BLaER1 treated with 17β-estradiol and CSF1 and Interleukin-3, amounts not matched to agents 10 nM and 100 nM (cell line): ENCODE measurements at regions not wholly inside any gene's neighbourhood (a gene's known extent, or its start where the extent isn't known, plus 50 kb on each side); places are given as distances from the start of the nearest gene placed in this dataset.

ENCODE experiments used
- H3K27ac ChIP-seq, 11 experiments: shearing (Covaris generic); formaldehyde crosslinking; 2 replicates each; pipeline ENCODE4 v1.8.1; 2022
- H3K27me3 ChIP-seq, 11 experiments: shearing (Covaris generic); formaldehyde crosslinking; 2 replicates each; pipeline ENCODE4 v1.8.1; 2022
- H3K36me3 ChIP-seq, 11 experiments: shearing (Covaris generic); formaldehyde crosslinking; 2 replicates each; pipeline ENCODE4 v1.8.1; 2022
- H3K4me1 ChIP-seq, 10 experiments: shearing (Covaris generic); formaldehyde crosslinking; 2 replicates each; pipeline ENCODE4 v1.8.1; 2022
- H3K4me2 ChIP-seq, 11 experiments: shearing (Covaris generic); formaldehyde crosslinking; 2 replicates each; pipeline ENCODE4 v1.8.1; 2022
- H3K4me3 ChIP-seq, 10 experiments: shearing (Covaris generic); formaldehyde crosslinking; 2 replicates each; pipeline ENCODE4 v1.8.1; 2022
- H3K9ac ChIP-seq, 11 experiments: shearing (Covaris generic); formaldehyde crosslinking; 2 replicates each; pipeline ENCODE4 v1.8.1; 2022
- H3K9me3 ChIP-seq, 11 experiments: shearing (Covaris generic); formaldehyde crosslinking; replicated peaks in 1 of 11; 2 replicates each; pipeline ENCODE4 v1.8.1; 2022
- H4K20me1 ChIP-seq, 11 experiments: shearing (Covaris generic); formaldehyde crosslinking; 2 replicates each; pipeline ENCODE4 v1.8.1; 2022
- Cebpa-rat ChIP-seq, 11 experiments: shearing (Covaris generic); IDR thresholded peaks; 2 replicates each; pipeline ENCODE4 v1.8.1; 2022

DNA sequence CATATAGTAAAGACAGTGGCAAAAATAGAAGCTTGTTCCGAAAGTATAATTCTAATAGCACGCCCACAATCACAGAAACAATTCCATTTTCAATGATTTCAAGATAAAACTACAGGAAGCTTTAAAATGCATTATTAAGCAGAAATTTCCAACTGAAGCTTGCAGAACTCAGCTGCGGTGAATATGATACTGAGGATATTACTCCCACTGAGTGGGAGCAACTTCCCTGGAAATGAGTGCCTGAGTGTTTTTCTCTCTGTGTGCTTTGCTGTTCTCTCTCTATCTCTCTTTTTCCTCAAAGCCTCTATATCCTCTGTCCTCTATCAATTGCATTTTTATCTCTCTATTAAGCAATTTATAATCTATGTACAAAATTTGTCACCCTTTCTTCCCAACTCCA, 187.5 kb upstream of the PRDM9 start:
- Histone ChIP-seq H3K4me2 (no peak overlapping the region), H3K9ac (no peak overlapping the region), H3K36me3 (no peaks in the 10 kb centered on the region), H3K27me3 (no peaks in the 10 kb centered on the region), H4K20me1 (no peaks in the 10 kb centered on the region), H3K4me1 (peaks cover 0 to 3% (median 0%) of the 10 kb centered on the region in 10 experiments; a peak in 1 of 20 replicates), H3K4me3 (no peak overlapping the region), H3K9me3 (no peaks in the 10 kb centered on the region), H3K27ac (no peak overlapping the region)
- no peak for TF ChIP-seq Cebpa-rat (IDR thresholded peaks at IDR 0.05)

DNA sequence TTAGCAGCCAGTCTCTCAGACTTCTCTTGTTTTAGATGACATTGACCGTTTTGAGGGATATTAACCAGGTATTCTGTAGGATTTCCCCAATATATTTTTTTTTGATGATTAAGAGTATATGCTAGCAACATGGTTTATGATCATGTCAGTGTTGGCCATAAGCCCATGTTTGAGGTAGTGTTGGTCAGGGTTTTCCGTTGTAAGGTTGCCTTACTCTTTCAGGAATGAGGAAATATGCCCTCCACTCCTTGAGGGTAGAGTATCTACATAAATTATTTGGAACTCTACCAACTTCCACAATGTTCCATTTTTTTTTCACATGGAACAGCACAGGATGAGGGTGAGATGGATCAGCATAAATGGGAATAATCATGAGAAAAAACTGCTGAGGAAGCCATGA, 188.4 kb upstream of the PRDM9 start:
- TF ChIP-seq Cebpa-rat (IDR thresholded peaks at IDR 0.05): no peak
- Histone ChIP-seq H3K4me2 (no peak overlapping the region), H3K4me1 (peaks cover 0 to 3% (median 0%) of the 10 kb centered on the region in 10 experiments; a peak in 1 of 20 replicates), H3K27me3 (no peaks in the 10 kb centered on the region), H3K9me3 (no peaks in the 10 kb centered on the region), H3K4me3 (no peak overlapping the region), H4K20me1 (no peaks in the 10 kb centered on the region), H3K9ac (no peak overlapping the region), H3K27ac (no peak overlapping the region), H3K36me3 (no peaks in the 10 kb centered on the region)

DNA sequence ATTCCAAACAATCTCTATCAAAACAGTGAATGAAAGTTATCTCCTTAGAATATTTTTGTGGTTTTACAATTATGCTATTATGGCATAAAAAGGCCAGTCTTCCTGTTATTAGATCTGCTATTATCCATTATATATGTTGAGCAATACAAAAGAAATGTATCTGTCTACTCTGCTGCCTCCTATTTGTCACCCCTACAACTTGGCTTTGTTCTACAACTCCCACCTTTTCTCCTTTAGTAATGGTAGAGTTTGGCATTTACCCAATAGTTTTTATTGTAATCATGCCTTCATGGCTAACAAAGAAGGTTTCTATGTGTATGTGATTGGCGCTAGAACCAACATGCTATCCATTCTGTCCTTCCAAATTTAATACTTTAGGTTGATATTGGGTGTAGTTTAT, 189.2 kb upstream of the PRDM9 start:
- Histone ChIP-seq H3K27me3 (no peaks in the 10 kb centered on the region), H3K4me1 (peaks cover 0 to 3% (median 0%) of the 10 kb centered on the region in 10 experiments; a peak in 1 of 20 replicates), H4K20me1 (no peaks in the 10 kb centered on the region), H3K4me3 (no peak overlapping the region), H3K36me3 (no peaks in the 10 kb centered on the region), H3K4me2 (no peak overlapping the region), H3K9ac (no peak overlapping the region), H3K27ac (no peak overlapping the region), H3K9me3 (no peaks in the 10 kb centered on the region)
- no peak for TF ChIP-seq Cebpa-rat (IDR thresholded peaks at IDR 0.05)

DNA sequence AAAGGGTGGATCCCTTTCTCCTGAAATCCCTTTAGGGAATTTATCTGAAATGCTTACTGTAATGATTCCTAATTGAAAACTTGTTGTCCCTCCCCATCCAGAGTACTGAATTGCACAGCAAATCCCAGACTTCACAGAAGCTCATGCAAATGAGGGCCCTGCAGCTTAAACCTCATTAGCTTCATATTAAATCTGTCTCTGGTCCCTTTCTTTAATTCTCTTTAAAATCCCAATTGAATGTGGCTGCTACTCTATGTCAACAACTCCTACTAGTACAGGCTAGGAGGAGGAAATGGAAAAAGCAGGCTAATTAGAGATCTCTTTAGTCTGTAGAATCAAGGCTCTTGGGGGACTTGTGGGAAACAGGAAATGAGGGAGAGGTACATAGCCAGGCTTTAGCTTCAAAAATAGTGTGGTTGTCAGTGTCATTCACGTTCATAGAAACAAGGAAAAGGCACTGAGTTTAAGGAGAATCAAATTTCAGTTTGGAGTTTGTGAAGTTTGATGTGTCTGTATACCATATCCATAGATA, 191.3 kb upstream of the PRDM9 start:
- H3K4me3 ChIP-seq: no peak overlapping the region

DNA sequence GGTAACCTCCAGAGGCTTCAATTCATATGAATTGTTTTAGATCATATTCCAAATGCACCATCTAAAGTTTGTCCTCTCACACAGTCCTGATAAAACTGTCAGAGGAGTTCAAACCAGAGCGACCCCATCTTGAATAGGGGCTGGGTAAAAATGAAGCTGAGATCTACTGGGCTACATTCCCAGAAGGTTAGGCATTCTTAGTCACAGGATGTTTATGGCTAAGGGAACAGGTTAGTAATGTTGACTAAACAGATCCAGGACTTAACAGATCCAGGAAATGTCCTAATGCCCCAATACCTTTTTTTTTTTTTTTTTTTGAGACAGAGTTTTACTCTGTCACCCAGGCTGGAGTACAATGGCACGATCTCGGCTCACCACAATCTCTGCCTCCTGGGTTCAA, 192.6 kb upstream of the PRDM9 start:
- Histone ChIP-seq H3K9me3 (no peaks in the 10 kb centered on the region), H4K20me1 (no peaks in the 10 kb centered on the region), H3K36me3 (no peaks in the 10 kb centered on the region), H3K4me3 (no peak overlapping the region), H3K4me2 (no peak overlapping the region), H3K4me1 (peaks cover 0 to 3% (median 0%) of the 10 kb centered on the region in 10 experiments; a peak in 1 of 20 replicates), H3K27me3 (no peaks in the 10 kb centered on the region), H3K9ac (no peak overlapping the region), H3K27ac (no peak overlapping the region)
- TF ChIP-seq Cebpa-rat (IDR thresholded peaks at IDR 0.05): no peak

More for the DNA sequence above, 191.3 kb upstream of the PRDM9 start:
- no peak overlapping the region for H3K4me2 ChIP-seq
- H4K20me1 ChIP-seq: no peaks in the 10 kb centered on the region
- no peaks in the 10 kb centered on the region for H3K27me3 ChIP-seq
- no peak overlapping the region for H3K9ac ChIP-seq
- H3K36me3 ChIP-seq: no peaks in the 10 kb centered on the region
- H3K9me3 ChIP-seq: no peaks in the 10 kb centered on the region
- TF ChIP-seq Cebpa-rat (IDR thresholded peaks at IDR 0.05): no peak
- H3K27ac ChIP-seq: no peak overlapping the region
- H3K4me1 ChIP-seq: peaks cover 0 to 3% (median 0%) of the 10 kb centered on the region in 10 experiments; a peak in 1 of 20 replicates

DNA sequence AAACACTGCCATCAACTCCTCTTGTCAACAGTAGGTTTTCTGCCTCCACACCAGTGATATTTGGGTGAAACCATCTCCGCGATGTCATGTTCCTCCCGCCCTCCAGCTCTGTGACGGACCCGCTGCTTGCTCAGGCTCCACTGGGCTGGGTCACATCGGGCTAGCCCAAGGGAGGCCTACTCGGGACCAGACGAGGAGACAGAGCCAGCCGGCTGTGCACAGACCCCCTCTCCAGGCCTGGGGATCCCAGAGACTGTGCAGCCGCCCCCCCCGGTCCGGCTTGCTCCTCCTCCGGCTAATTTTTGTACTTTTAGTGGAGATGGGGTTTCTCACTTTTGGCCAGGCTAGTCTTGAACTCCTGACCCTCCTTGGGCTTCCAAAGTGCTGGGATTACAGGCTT, 202.4 kb upstream of the PRDM9 start:
- no peaks in the 10 kb centered on the region for H3K9me3 ChIP-seq
- H3K36me3 ChIP-seq: no peaks in the 10 kb centered on the region
- H3K4me3 ChIP-seq: no peak overlapping the region
- H3K27ac ChIP-seq: no peak overlapping the region
- no peaks in the 10 kb centered on the region for H3K27me3 ChIP-seq
- H3K4me2 ChIP-seq: no peak overlapping the region
- no peaks in the 10 kb centered on the region for H4K20me1 ChIP-seq
- H3K4me1 ChIP-seq: no peaks in the 10 kb centered on the region
- H3K9ac ChIP-seq: no peak overlapping the region
- no peak for TF ChIP-seq Cebpa-rat (IDR thresholded peaks at IDR 0.05)

DNA sequence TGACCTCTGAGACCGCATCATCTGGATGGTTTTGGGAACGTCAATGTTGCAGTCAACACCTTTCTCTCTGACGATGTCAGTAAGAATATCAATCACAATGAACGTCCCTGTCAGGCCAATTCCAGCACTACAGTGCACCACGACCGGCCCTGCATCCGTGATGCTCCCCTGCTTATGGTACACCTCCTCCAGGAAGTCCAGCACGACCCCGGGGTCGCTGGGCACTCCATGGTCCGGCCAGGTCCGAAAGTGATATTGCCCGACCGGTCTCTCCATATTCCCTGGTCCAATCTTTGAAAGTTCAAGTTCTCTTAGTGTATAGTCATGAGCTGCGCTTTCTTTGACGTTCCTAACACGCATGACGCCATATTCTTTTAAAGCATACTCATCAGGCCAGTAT, 203.6 kb upstream of the PRDM9 start:
- no peak overlapping the region for H3K4me2 ChIP-seq
- H3K4me3 ChIP-seq: no peak overlapping the region
- no peaks in the 10 kb centered on the region for H4K20me1 ChIP-seq
- H3K36me3 ChIP-seq: no peaks in the 10 kb centered on the region
- H3K27me3 ChIP-seq: no peaks in the 10 kb centered on the region
- no peak overlapping the region for H3K27ac ChIP-seq
- TF ChIP-seq Cebpa-rat (IDR thresholded peaks at IDR 0.05): no peak
- H3K4me1 ChIP-seq: no peaks in the 10 kb centered on the region
- H3K9me3 ChIP-seq: no peaks in the 10 kb centered on the region
- H3K9ac ChIP-seq: no peak overlapping the region

DNA sequence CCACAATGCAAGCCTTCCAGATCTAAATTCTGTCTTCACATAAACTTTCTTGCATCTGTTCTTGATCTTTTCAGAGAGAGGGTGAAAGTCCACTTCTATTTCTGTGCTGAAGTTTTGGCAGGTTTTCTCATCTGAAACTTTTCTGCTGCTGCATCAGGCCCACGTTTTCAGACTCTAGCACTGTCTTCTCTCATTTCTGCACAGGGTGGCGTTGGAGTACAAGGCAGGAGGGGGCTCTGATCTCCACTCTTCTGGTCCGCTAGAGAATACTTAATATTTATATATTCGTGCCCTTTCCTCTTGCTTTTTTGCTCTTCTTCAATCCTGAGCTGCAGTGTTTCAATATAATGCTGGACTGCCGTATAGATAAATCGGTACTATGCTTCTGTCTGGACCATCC, 204.0 kb upstream of the PRDM9 start:
- Histone ChIP-seq H4K20me1 (no peaks in the 10 kb centered on the region), H3K27ac (no peak overlapping the region), H3K4me2 (no peak overlapping the region), H3K36me3 (no peaks in the 10 kb centered on the region), H3K9me3 (no peaks in the 10 kb centered on the region), H3K9ac (no peak overlapping the region), H3K27me3 (no peaks in the 10 kb centered on the region), H3K4me1 (no peaks in the 10 kb centered on the region), H3K4me3 (no peak overlapping the region)
- TF ChIP-seq Cebpa-rat (IDR thresholded peaks at IDR 0.05): no peak

DNA sequence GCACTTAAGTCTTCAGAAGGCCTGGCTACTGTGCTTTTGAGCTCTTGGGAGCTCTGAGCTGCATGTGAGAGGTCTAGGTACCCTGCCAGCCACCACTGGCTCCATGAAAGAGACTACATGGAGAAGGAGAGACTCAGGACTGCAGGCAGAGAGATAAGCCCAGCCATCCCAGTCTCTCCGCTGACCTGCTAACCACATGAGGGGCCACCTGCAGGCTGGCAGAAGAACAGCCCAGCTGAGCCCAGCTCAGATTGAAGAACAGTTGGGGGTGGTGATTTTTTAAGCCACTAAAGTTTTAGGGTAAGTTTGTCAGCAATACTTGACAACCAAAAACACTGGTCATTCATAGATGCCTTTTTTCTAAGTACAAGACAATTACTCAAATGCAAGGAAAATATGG, 205.0 kb upstream of the PRDM9 start:
- no peak overlapping the region for H3K4me2 ChIP-seq
- H3K4me3 ChIP-seq: no peak overlapping the region
- no peaks in the 10 kb centered on the region for H3K27me3 ChIP-seq
- H3K36me3 ChIP-seq: no peaks in the 10 kb centered on the region
- no peak overlapping the region for H3K9ac ChIP-seq
- TF ChIP-seq Cebpa-rat (IDR thresholded peaks at IDR 0.05): no peak
- no peaks in the 10 kb centered on the region for H3K9me3 ChIP-seq
- H3K4me1 ChIP-seq: no peaks in the 10 kb centered on the region
- no peak overlapping the region for H3K27ac ChIP-seq
- no peaks in the 10 kb centered on the region for H4K20me1 ChIP-seq

DNA sequence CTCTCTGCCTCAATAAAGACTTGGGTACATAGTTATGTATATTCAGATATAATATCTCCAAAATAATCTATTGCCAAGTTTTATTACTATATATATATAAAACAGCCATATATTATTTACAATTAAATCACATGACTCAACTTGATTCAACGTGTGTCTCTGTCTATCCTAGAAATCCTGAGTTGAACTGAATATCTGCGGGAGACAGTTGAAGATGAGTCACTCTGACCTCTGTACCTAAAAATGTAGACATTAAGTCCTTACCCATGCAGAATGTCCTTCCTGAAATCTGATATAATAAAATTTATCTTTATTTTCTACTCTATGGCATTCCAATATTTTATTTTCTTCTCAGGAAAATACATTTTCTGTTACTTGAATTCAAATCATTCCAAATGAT, 218.2 kb upstream of the PRDM9 start:
- Histone ChIP-seq H3K4me3 (no peak overlapping the region), H3K4me1 (no peaks in the 10 kb centered on the region), H4K20me1 (no peaks in the 10 kb centered on the region), H3K27ac (no peak overlapping the region), H3K4me2 (no peak overlapping the region), H3K9me3 (no peaks in the 10 kb centered on the region), H3K27me3 (no peaks in the 10 kb centered on the region), H3K9ac (no peak overlapping the region), H3K36me3 (no peaks in the 10 kb centered on the region)
- no peak for TF ChIP-seq Cebpa-rat (IDR thresholded peaks at IDR 0.05)
